Endothelial cell of umbilical vein (primary cell): ENCODE measurements at regions not wholly inside any gene's neighbourhood (a gene's known extent, or its start where the extent isn't known, plus 50 kb on each side); places are given as distances from the start of the nearest gene placed in this dataset.

Experiments used
- BruUV-seq: library from RNA; stranded (reverse); fragments of 400-500 nt; replicated peaks from 2 replicates; lab custom pipeline; 2021; lab: Mats Ljungman, UMichigan
- CTCF ChIA-PET: fragments of 300-600, 350-600 bp; sonication (Branson Sonifier 250); formaldehyde crosslinking; loops from one replicate; lab custom pipeline; 2021; ENCODE audit warnings: antibody characterized with exemption, inconsistent platforms; lab: Charles Lee
- POLR2A ChIA-PET: fragments of 300-600, 350-600 bp; sonication (Branson Sonifier 250); formaldehyde crosslinking; loops from one replicate; lab custom pipeline; 2021; ENCODE audit warnings: antibody characterized with exemption, inconsistent platforms; lab: Charles Lee
- DNase-seq: peaks from one replicate; pipeline ENCODE4 v3.0.0-alpha.2; 2011; ENCODE audit warnings: low read depth, low spot score
- FAIRE-seq: peaks from 2 replicates; lab custom pipeline; 2011; peaks lifted over from hg19 to GRCh38; lab: Jason Lieb, UNC
- H2AFZ ChIP-seq: 2 replicates; pipeline ENCODE4 v1.6.0; 2012; ENCODE audit warnings: low read depth, low read length, control low read depth, inconsistent platforms
- H3K27ac ChIP-seq: 2 replicates; pipeline ENCODE4 v1.5.1; 2011; ENCODE audit warnings: low read depth, mild to moderate bottlenecking, control low read depth, low read length, moderate library complexity; ENCODE audit not compliant: insufficient read depth
- H3K27me3 ChIP-seq, 2 experiments: 2 replicates each; pipeline versions ENCODE4 v1.6.0 to v1.6.1; 2011; ENCODE audit warnings: low read length in 2 of 2, mixed read lengths in 1 of 2; ENCODE audit not compliant: control insufficient read depth in 2 of 2, insufficient read depth in 2 of 2
- H3K36me3 ChIP-seq, 2 experiments: 2 replicates in 1 of 2; 3 replicates in 1 of 2; pipeline ENCODE4 v1.5.1; 2011; ENCODE audit warnings: low read length in 2 of 2, mild to moderate bottlenecking in 1 of 2, moderate library complexity in 1 of 2; ENCODE audit not compliant: control insufficient read depth in 2 of 2, insufficient read depth in 2 of 2; ENCODE audit errors: extremely low read depth in 1 of 2
- H3K4me1 ChIP-seq: 3 replicates; pipeline ENCODE4 v1.5.1; 2011; ENCODE audit warnings: mild to moderate bottlenecking, low read length; ENCODE audit not compliant: control insufficient read depth, insufficient read depth; ENCODE audit errors: extremely low read depth
- H3K4me2 ChIP-seq: 2 replicates; pipeline ENCODE4 v1.6.1; 2011; ENCODE audit warnings: low read length, control low read depth, mixed read lengths; ENCODE audit not compliant: insufficient read depth
- H3K4me3 ChIP-seq, 3 experiments: fragments of 200-600 bp in 1 of 3; sonication (generic), shearing (Covaris generic) in 1 of 3; replicated peaks in 1 of 3; 2 replicates each; pipeline ENCODE4 v1.5.1; 2011 to 2016; ENCODE audit warnings: control low read depth in 3 of 3, low read length in 3 of 3, mild to moderate bottlenecking in 2 of 3, inconsistent platforms in 1 of 3, low read depth in 1 of 3, moderate library complexity in 1 of 3; ENCODE audit not compliant: insufficient read depth in 1 of 3
- H3K79me2 ChIP-seq: 2 replicates; pipeline ENCODE4 v1.6.0; 2012; ENCODE audit warnings: low read length, inconsistent platforms; ENCODE audit not compliant: control insufficient read depth, insufficient read depth
- H3K9ac ChIP-seq: replicated peaks from 2 replicates; pipeline ENCODE3; 2011; ENCODE audit warnings: low read length, control low read depth; ENCODE audit not compliant: insufficient read depth; ENCODE audit errors: extremely low read depth
- H3K9me1 ChIP-seq: replicated peaks from 3 replicates; pipeline ENCODE4 v1.6.0; 2011; ENCODE audit warnings: mild to moderate bottlenecking, low read length; ENCODE audit not compliant: control insufficient read depth, insufficient read depth; ENCODE audit errors: extremely low read depth
- H3K9me3 ChIP-seq: replicated peaks from 2 replicates; pipeline ENCODE4 v1.5.1; 2012; ENCODE audit warnings: low read length, inconsistent platforms; ENCODE audit not compliant: control insufficient read depth, insufficient read depth
- H4K20me1 ChIP-seq: replicated peaks from 2 replicates; pipeline ENCODE3; 2011; ENCODE audit warnings: mild to moderate bottlenecking, low read length; ENCODE audit not compliant: control insufficient read depth, insufficient read depth; ENCODE audit errors: extremely low read depth
- CTCF ChIP-seq, 2 donors: IDR thresholded peaks; 1 replicate in 1 of 2; 2 replicates in 1 of 2; pipeline ENCODE4 v1.5.1; 2011; ENCODE audit warnings: low read length in 2 of 2, mild to moderate bottlenecking in 2 of 2, moderate library complexity in 2 of 2, control low read depth in 1 of 2, inconsistent platforms in 1 of 2, low read depth in 1 of 2; ENCODE audit not compliant: insufficient read depth in 1 of 2; ENCODE audit errors: extremely low read depth in 1 of 2
- EZH2 ChIP-seq: IDR thresholded peaks from 2 replicates; pipeline ENCODE4 v1.6.1; 2012; ENCODE audit warnings: borderline replicate concordance, low read depth, mild to moderate bottlenecking, moderate library complexity, low read length, inconsistent platforms; ENCODE audit not compliant: severe bottlenecking
- FOS ChIP-seq: IDR thresholded peaks from 2 replicates; pipeline ENCODE4 v1.6.1; 2011; ENCODE audit warnings: mild to moderate bottlenecking, low read length, moderate library complexity, borderline replicate concordance; ENCODE audit not compliant: insufficient read depth
- GATA2 ChIP-seq: IDR thresholded peaks from 2 replicates; pipeline ENCODE4 v1.7.0; 2011; ENCODE audit warnings: low read depth, mild to moderate bottlenecking, moderate library complexity, mixed read lengths, low read length; ENCODE audit not compliant: insufficient read length, insufficient read depth
- JUN ChIP-seq: IDR thresholded peaks from 2 replicates; pipeline ENCODE4 v1.6.1; 2011; ENCODE audit warnings: borderline replicate concordance, low read depth; ENCODE audit not compliant: insufficient read length, insufficient read depth
- MAX ChIP-seq: IDR thresholded peaks from 2 replicates; pipeline ENCODE4 v1.6.1; 2011; ENCODE audit not compliant: insufficient read depth, insufficient read length
- MYC ChIP-seq: IDR thresholded peaks from one replicate; pipeline ENCODE4 v1.6.1; 2011; ENCODE audit warnings: mild to moderate bottlenecking, low read depth, low read length
- POLR2A ChIP-seq: IDR thresholded peaks from 2 replicates; pipeline ENCODE4 v1.6.1; 2012; ENCODE audit warnings: low read depth, mild to moderate bottlenecking, control low read depth, low read length
- POLR2AphosphoS5 ChIP-seq: IDR thresholded peaks from 2 replicates; pipeline ENCODE4 v1.6.1; 2012; ENCODE audit warnings: low read depth, mild to moderate bottlenecking, control low read depth, low read length, moderate library complexity; ENCODE audit not compliant: insufficient read depth
- dilution Hi-C: fragments of 300-500 bp; cut with MboI; formaldehyde crosslinking; loops from one replicate; pipeline ENCODE4 v1.15.0; 2019; ENCODE audit warnings: low sequenced_read_pairs; ENCODE audit not compliant: extremely low pct_ligation_motif_present
- intact Hi-C: fragments of 100-400 bp; cut with micrococcal nuclease; formaldehyde crosslinking; loops from one replicate; pipeline ENCODE4 v1.10.0; 2022

GRCh38 chr17:77837917-77838316 is 120.6 kb upstream of the TNRC6C start:
- Histone ChIP-seq H3K27ac (no peak overlapping the region), H3K27me3 (no peaks in the 10 kb centered on the region), H3K9me1 (no peaks in the 10 kb centered on the region), H3K4me1 (peaks cover 11% of the 10 kb centered on the region), H4K20me1 (no peaks in the 10 kb centered on the region), H3K4me2 (no peak overlapping the region), H3K79me2 (no peaks in the 10 kb centered on the region), H3K9ac (no peak overlapping the region), H3K36me3 (no peaks in the 10 kb centered on the region), H2AFZ (no peak overlapping the region), H3K4me3 (no peak overlapping the region), H3K9me3 (no peaks in the 10 kb centered on the region)
- BruUV-seq: no TSS peak
- DNase-seq: no peak
- CTCF ChIA-PET: no interaction called here
- no peak for TF ChIP-seq POLR2AphosphoS5
- no peak for TF ChIP-seq GATA2
- no peak for TF ChIP-seq MAX
- no peak for TF ChIP-seq JUN
- no peak for TF ChIP-seq POLR2A
- TF ChIP-seq FOS: no peak
- no peak for TF ChIP-seq MYC
- TF ChIP-seq EZH2: no peak
- TF ChIP-seq CTCF (IDR thresholded peaks at IDR 0.05; ENCODE audit: extremely low read depth in 1 of 2, insufficient read depth in 1 of 2, low read depth in 1 of 2, low read length in 2 of 2): no peak
- POLR2A ChIA-PET: no interaction called here
- intact Hi-C loops: no loop called here
- dilution Hi-C loops: no loop called here
- FAIRE-seq: no peak
